CD4-positive, alpha-beta T cell (primary cell): ENCODE measurements at regions not wholly inside any gene's neighbourhood (a gene's known extent, or its start where the extent isn't known, plus 50 kb on each side); places are given as distances from the start of the nearest gene placed in this dataset.

Source experiments
- ATAC-seq: fragments of 200-7000 bp; cut with Tn5 transposase; one replicate; pipeline ENCODE4 v1.10.0; 2022; ENCODE audit warnings: mild to moderate bottlenecking; ENCODE audit not compliant: poor library complexity
- CTCF ChIA-PET: fragments of 350-600 bp; sonication (Branson Sonifier 250); formaldehyde crosslinking; loops from one replicate; lab custom pipeline; 2021; ENCODE audit warnings: antibody characterized with exemption, inconsistent platforms; lab: Charles Lee
- POLR2A ChIA-PET: fragments of 350-600 bp; sonication (Branson Sonifier 250); formaldehyde crosslinking; loops from one replicate; lab custom pipeline; 2021; ENCODE audit warnings: antibody characterized with exemption, inconsistent platforms; lab: Charles Lee
- DNase-seq, 14 experiments: peaks; one replicate each; pipeline ENCODE4 v3.0.0-alpha.2; 2013 to 2020; ENCODE audit warnings: mixed read lengths in 2 of 14
- H3K27ac ChIP-seq, 2 donors: one replicate each; pipeline versions ENCODE4 v1.5.1 to v1.7.0; 2013; ENCODE audit warnings: low read length in 2 of 2, low read depth in 1 of 2, mild to moderate bottlenecking in 1 of 2
- H3K27me3 ChIP-seq, 2 experiments: 1 replicate in 1 of 2; 2 replicates in 1 of 2; pipeline versions ENCODE4 v1.6.1 to v1.7.0; 2013; ENCODE audit warnings: low read length in 2 of 2, control low read depth in 1 of 2, mild to moderate bottlenecking in 1 of 2, moderate library complexity in 1 of 2; ENCODE audit not compliant: insufficient read depth in 2 of 2, control insufficient read depth in 1 of 2
- H3K36me3 ChIP-seq: one replicate; pipeline ENCODE4 v1.6.1; 2013; ENCODE audit warnings: low read length, control low read depth; ENCODE audit not compliant: insufficient read depth
- H3K4me1 ChIP-seq: one replicate; pipeline ENCODE4 v1.6.1; 2013; ENCODE audit warnings: low read length, control low read depth; ENCODE audit not compliant: insufficient read depth
- H3K4me3 ChIP-seq: one replicate; pipeline ENCODE4 v1.5.1; 2013; ENCODE audit warnings: mild to moderate bottlenecking, low read length, moderate library complexity
- H3K9me3 ChIP-seq, 2 experiments: 1 replicate in 1 of 2; 2 replicates in 1 of 2; pipeline versions ENCODE4 v1.6.1 to v1.7.0; 2013; ENCODE audit warnings: low read length in 2 of 2, mild to moderate bottlenecking in 2 of 2, control low read depth in 1 of 2, moderate library complexity in 1 of 2; ENCODE audit not compliant: control insufficient read depth in 1 of 2, insufficient read depth in 1 of 2
- H3K27ac Mint-ChIP-seq: one replicate; pipeline ENCODE4 v1.8.0; 2020; ENCODE audit warnings: mixed read lengths
- H3K27me3 Mint-ChIP-seq: one replicate; pipeline ENCODE4 v1.8.0; 2021; ENCODE audit warnings: mixed read lengths
- H3K36me3 Mint-ChIP-seq: one replicate; pipeline ENCODE4 v1.8.0; 2021; ENCODE audit warnings: low read depth, mixed read lengths
- H3K4me1 Mint-ChIP-seq: one replicate; pipeline ENCODE4 v1.8.0; 2021; ENCODE audit warnings: low read depth, mixed read lengths
- H3K4me3 Mint-ChIP-seq: one replicate; pipeline ENCODE4 v1.8.0; 2020; ENCODE audit warnings: mild to moderate bottlenecking, mixed read lengths
- H3K9me3 Mint-ChIP-seq: one replicate; pipeline ENCODE4 v1.8.0; 2020; ENCODE audit warnings: mixed read lengths
- intact Hi-C, 2 experiments: fragments of 100-400 bp; cut with DNase I in 1 of 2; cut with micrococcal nuclease in 1 of 2; formaldehyde crosslinking; loops; one replicate each; pipeline versions ENCODE4 v1.15.1 to v1.9.0; 2023 to 2025; cut with DNase I, micrococcal nuclease
- TF ChIP-seq, protein P1 (sequence below): fragments of 200-600 bp; IDR thresholded peaks from one replicate; pipeline ENCODE4 v1.8.0; 2022; ENCODE audit warnings: antibody characterized with exemption, mild to moderate bottlenecking

DNA sequence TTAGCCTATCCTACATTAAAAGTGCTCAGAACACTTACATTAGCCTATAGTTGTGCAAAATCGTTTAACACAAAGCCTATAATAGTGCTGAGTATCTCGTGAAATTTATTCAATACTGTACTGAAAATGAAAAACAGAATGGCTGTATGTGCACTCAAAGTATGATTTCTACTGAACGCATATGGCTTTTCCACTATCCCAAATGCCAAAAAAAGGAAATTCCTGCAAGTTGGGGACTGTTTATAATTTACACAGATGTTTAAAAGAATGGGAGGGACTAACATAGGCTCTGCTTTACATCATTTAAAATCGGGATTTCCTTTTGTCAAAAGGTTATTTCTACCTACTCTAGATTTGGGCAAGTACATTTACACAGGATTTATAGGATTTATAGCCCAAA, 101.4 kb upstream of the PELI1 start:
- CTCF ChIA-PET: interaction anchor here (1.0 kb wide), 1 partner anchor 15 kb away, joined by 3 read pairs; no protein-coding TSS in a partner anchor
- POLR2A ChIA-PET: no interaction called here
- no peaks in the 10 kb centered on the region for H3K9me3 ChIP-seq
- no peak overlapping the region for H3K4me3 ChIP-seq
- ATAC-seq (no peak), DNase-seq (no peak)
- Mint-ChIP-seq H3K9me3 (peaks cover 2% of the 10 kb centered on the region), H3K4me3 (no peak overlapping the region), H3K27me3 (no peaks in the 10 kb centered on the region), H3K36me3 (no peaks in the 10 kb centered on the region), H3K27ac (no peak overlapping the region), H3K4me1 (no peaks in the 10 kb centered on the region)
- intact Hi-C loops: no loop called here
- TF ChIP-seq, protein P1, sequence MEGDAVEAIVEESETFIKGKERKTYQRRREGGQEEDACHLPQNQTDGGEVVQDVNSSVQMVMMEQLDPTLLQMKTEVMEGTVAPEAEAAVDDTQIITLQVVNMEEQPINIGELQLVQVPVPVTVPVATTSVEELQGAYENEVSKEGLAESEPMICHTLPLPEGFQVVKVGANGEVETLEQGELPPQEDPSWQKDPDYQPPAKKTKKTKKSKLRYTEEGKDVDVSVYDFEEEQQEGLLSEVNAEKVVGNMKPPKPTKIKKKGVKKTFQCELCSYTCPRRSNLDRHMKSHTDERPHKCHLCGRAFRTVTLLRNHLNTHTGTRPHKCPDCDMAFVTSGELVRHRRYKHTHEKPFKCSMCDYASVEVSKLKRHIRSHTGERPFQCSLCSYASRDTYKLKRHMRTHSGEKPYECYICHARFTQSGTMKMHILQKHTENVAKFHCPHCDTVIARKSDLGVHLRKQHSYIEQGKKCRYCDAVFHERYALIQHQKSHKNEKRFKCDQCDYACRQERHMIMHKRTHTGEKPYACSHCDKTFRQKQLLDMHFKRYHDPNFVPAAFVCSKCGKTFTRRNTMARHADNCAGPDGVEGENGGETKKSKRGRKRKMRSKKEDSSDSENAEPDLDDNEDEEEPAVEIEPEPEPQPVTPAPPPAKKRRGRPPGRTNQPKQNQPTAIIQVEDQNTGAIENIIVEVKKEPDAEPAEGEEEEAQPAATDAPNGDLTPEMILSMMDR: no peak
- no peaks in the 10 kb centered on the region for H3K36me3 ChIP-seq
- no peak overlapping the region for H3K27ac ChIP-seq
- no peaks in the 10 kb centered on the region for H3K4me1 ChIP-seq
- H3K27me3 ChIP-seq: no peaks in the 10 kb centered on the region

GRCh38 chr2:64246962-64247361, 102.7 kb upstream of the PELI1 start:
- no peaks in the 10 kb centered on the region for H3K27me3 ChIP-seq
- no peaks in the 10 kb centered on the region for H3K9me3 ChIP-seq
- H3K36me3 ChIP-seq: no peaks in the 10 kb centered on the region
- H3K27ac Mint-ChIP-seq: no peak overlapping the region
- intact Hi-C loops: no loop called here
- ChIA-PET CTCF (no interaction called here), POLR2A (no interaction called here)
- no peak for ATAC-seq
- TF ChIP-seq, protein P1: no peak
- no peak overlapping the region for H3K4me3 ChIP-seq
- no peak for DNase-seq
- H3K27ac ChIP-seq: no peak overlapping the region
- H3K36me3 Mint-ChIP-seq: no peaks in the 10 kb centered on the region
- peaks cover 2% of the 10 kb centered on the region for H3K9me3 Mint-ChIP-seq
- H3K27me3 Mint-ChIP-seq: no peaks in the 10 kb centered on the region
- no peaks in the 10 kb centered on the region for H3K4me1 ChIP-seq
- no peaks in the 10 kb centered on the region for H3K4me1 Mint-ChIP-seq
- no peak overlapping the region for H3K4me3 Mint-ChIP-seq

- TF ChIP-seq, protein P1: no peak
- Mint-ChIP-seq H3K36me3 (no peaks in the 10 kb centered on the region), H3K9me3 (peaks cover 2% of the 10 kb centered on the region), H3K27me3 (no peaks in the 10 kb centered on the region), H3K27ac (no peak overlapping the region), H3K4me1 (no peaks in the 10 kb centered on the region), H3K4me3 (no peak overlapping the region)
- CTCF ChIA-PET: no interaction called here
- intact Hi-C loops: no loop called here
- no peak overlapping the region for H3K4me3 ChIP-seq
- H3K4me1 ChIP-seq: no peaks in the 10 kb centered on the region
- H3K36me3 ChIP-seq: no peaks in the 10 kb centered on the region
- no peak overlapping the region for H3K27ac ChIP-seq
- DNase-seq (no peak), ATAC-seq (no peak)
- no peaks in the 10 kb centered on the region for H3K27me3 ChIP-seq
- POLR2A ChIA-PET: no interaction called here
- no peaks in the 10 kb centered on the region for H3K9me3 ChIP-seq
Observed at GRCh38 chr2:64249426-64249825, 105.2 kb upstream of the PELI1 start.
